Fibroblast of skin of right quadriceps (primary cell): ENCODE measurements at regions not wholly inside any gene's neighbourhood (a gene's known extent, or its start where the extent isn't known, plus 50 kb on each side); places are given as distances from the start of the nearest gene placed in this dataset.
"Not testable (repeated sequence)": the region's sequence is repeated elsewhere in the genome, so short reads cannot be mapped to it uniquely, and the experiment has no call there.

Experiments
- DNase-seq: peaks from one replicate; pipeline ENCODE4 v3.0.0-alpha.2; 2013

- not testable (repeated sequence) for DNase-seq
Measured at GRCh38 chr12:131277186-131278091, 323.7 kb downstream of the ADGRD1 start.

GRCh38 chr12:131278451-131279115 lies 324.9 kb downstream of the ADGRD1 start:
- DNase-seq: not testable (repeated sequence)

- no peak for DNase-seq
Measured at GRCh38 chr12:131279281-131279921, 325.7 kb downstream of the ADGRD1 start.

- DNase-seq: no peak
Measured at GRCh38 chr12:131280426-131280825, 326.7 kb downstream of the ADGRD1 start.

GRCh38 chr12:131281016-131281415 lies 327.3 kb downstream of the ADGRD1 start:
- no peak for DNase-seq

GRCh38 chr12:131282292-131283080 lies 328.8 kb downstream of the ADGRD1 start:
- no peak for DNase-seq

- no peak for DNase-seq
Measured at GRCh38 chr12:131283191-131283861, 329.6 kb downstream of the ADGRD1 start.

GRCh38 chr12:131283862-131284825 lies 330.4 kb downstream of the ADGRD1 start:
- DNase-seq: not testable (repeated sequence)

- not testable (repeated sequence) for DNase-seq
Measured at GRCh38 chr12:131284954-131285904, 331.5 kb downstream of the ADGRD1 start.

- DNase-seq: not testable (repeated sequence)
Measured at GRCh38 chr12:131285905-131286295, 332.2 kb downstream of the ADGRD1 start.

- DNase-seq: not testable (repeated sequence)
Measured at GRCh38 chr12:131286301-131286700, 332.6 kb downstream of the ADGRD1 start.

GRCh38 chr12:131287015-131287937 lies 333.6 kb downstream of the ADGRD1 start:
- no peak for DNase-seq

- DNase-seq: no peak
Measured at GRCh38 chr12:131287938-131288764, 334.4 kb downstream of the ADGRD1 start.

GRCh38 chr12:131288765-131289695 lies 335.3 kb downstream of the ADGRD1 start:
- not testable (repeated sequence) for DNase-seq

GRCh38 chr12:131289807-131290206 lies 336.1 kb downstream of the ADGRD1 start:
- not testable (repeated sequence) for DNase-seq

GRCh38 chr12:131290255-131290959 lies 336.7 kb downstream of the ADGRD1 start:
- DNase-seq: no peak
